Astrocyte (in vitro differentiated cells and primary cell): ENCODE measurements at regions not wholly inside any gene's neighbourhood (a gene's known extent, or its start where the extent isn't known, plus 50 kb on each side); places are given as distances from the start of the nearest gene placed in this dataset.
A peak's percentile ranks its signal among the peaks of the same experiment; 100 is the strongest.
"Not testable (repeated sequence)": the region's sequence is repeated elsewhere in the genome, so short reads cannot be mapped to it uniquely, and the experiment has no call there.

Experiments used
- DNase-seq: peaks from one replicate; pipeline ENCODE4 v3.0.0-alpha.2; 2010; ENCODE audit warnings: low read depth
- FAIRE-seq: peaks from 2 replicates; lab custom pipeline; 2011; peaks lifted over from hg19 to GRCh38; lab: Jason Lieb, UNC
- H2AFZ ChIP-seq: 2 replicates; pipeline ENCODE4 v1.6.0; 2012; ENCODE audit warnings: low read depth, low read length, inconsistent platforms
- H3K27ac ChIP-seq: 2 replicates; pipeline ENCODE4 v1.5.1; 2011; ENCODE audit warnings: low read depth, low read length, inconsistent platforms
- H3K27me3 ChIP-seq: 2 replicates; pipeline ENCODE4 v1.6.0; 2011; ENCODE audit warnings: low read length, inconsistent platforms; ENCODE audit not compliant: insufficient read depth
- H3K36me3 ChIP-seq: 2 replicates; pipeline ENCODE4 v1.5.1; 2011; ENCODE audit warnings: low read length, inconsistent platforms; ENCODE audit not compliant: insufficient read depth
- H3K4me1 ChIP-seq: 2 replicates; pipeline ENCODE4 v1.5.1; 2011; ENCODE audit warnings: low read length, inconsistent platforms; ENCODE audit not compliant: insufficient read depth
- H3K4me2 ChIP-seq: 2 replicates; pipeline ENCODE4 v1.6.0; 2012; ENCODE audit warnings: low read length, inconsistent platforms
- H3K4me3 ChIP-seq: 2 replicates; pipeline ENCODE4 v1.5.1; 2011; ENCODE audit warnings: low read depth, mild to moderate bottlenecking, low read length, inconsistent platforms; ENCODE audit not compliant: insufficient read depth
- H3K79me2 ChIP-seq: 2 replicates; pipeline ENCODE4 v1.6.0; 2012; ENCODE audit warnings: mild to moderate bottlenecking, low read length, inconsistent platforms; ENCODE audit not compliant: insufficient read depth
- H3K9ac ChIP-seq: 2 replicates; pipeline ENCODE4 v1.6.0; 2012; ENCODE audit warnings: mild to moderate bottlenecking, low read length, inconsistent platforms
- H3K9me3 ChIP-seq: 2 replicates; pipeline ENCODE4 v1.5.1; 2012; ENCODE audit warnings: low read depth, mild to moderate bottlenecking, low read length, inconsistent platforms; ENCODE audit not compliant: insufficient read depth
- H4K20me1 ChIP-seq: 2 replicates; pipeline ENCODE4 v1.6.0; 2012; ENCODE audit warnings: low read length, inconsistent platforms; ENCODE audit not compliant: insufficient read depth
- H3K27ac Mint-ChIP-seq: one replicate; pipeline ENCODE4 v1.8.0; 2021; ENCODE audit warnings: mild to moderate bottlenecking, mixed read lengths; ENCODE audit not compliant: unreplicated experiment
- H3K27me3 Mint-ChIP-seq: one replicate; pipeline ENCODE4 v1.8.0; 2021; ENCODE audit warnings: low read depth, mixed read lengths; ENCODE audit not compliant: unreplicated experiment
- H3K36me3 Mint-ChIP-seq: one replicate; pipeline ENCODE4 v1.8.0; 2021; ENCODE audit warnings: low read depth, mixed read lengths; ENCODE audit not compliant: unreplicated experiment
- H3K4me1 Mint-ChIP-seq: one replicate; pipeline ENCODE4 v1.8.0; 2021; ENCODE audit warnings: low read depth, mixed read lengths; ENCODE audit not compliant: unreplicated experiment
- H3K4me3 Mint-ChIP-seq: one replicate; pipeline ENCODE4 v1.8.0; 2021; ENCODE audit warnings: mild to moderate bottlenecking, moderate library complexity, mixed read lengths; ENCODE audit not compliant: unreplicated experiment
- H3K9me3 Mint-ChIP-seq: one replicate; pipeline ENCODE4 v1.8.0; 2021; ENCODE audit warnings: mild to moderate bottlenecking, mixed read lengths; ENCODE audit not compliant: unreplicated experiment
- EZH2 ChIP-seq: IDR thresholded peaks from 2 replicates; pipeline ENCODE4 v1.6.1; 2012; ENCODE audit warnings: mild to moderate bottlenecking, low read length, inconsistent platforms; ENCODE audit not compliant: insufficient read depth
- TF ChIP-seq, protein P1 (sequence below): IDR thresholded peaks from 2 replicates; pipeline ENCODE4 v1.5.1; 2011; ENCODE audit warnings: low read depth, mild to moderate bottlenecking, inconsistent platforms, low read length, moderate library complexity; ENCODE audit not compliant: insufficient read depth

DNA sequence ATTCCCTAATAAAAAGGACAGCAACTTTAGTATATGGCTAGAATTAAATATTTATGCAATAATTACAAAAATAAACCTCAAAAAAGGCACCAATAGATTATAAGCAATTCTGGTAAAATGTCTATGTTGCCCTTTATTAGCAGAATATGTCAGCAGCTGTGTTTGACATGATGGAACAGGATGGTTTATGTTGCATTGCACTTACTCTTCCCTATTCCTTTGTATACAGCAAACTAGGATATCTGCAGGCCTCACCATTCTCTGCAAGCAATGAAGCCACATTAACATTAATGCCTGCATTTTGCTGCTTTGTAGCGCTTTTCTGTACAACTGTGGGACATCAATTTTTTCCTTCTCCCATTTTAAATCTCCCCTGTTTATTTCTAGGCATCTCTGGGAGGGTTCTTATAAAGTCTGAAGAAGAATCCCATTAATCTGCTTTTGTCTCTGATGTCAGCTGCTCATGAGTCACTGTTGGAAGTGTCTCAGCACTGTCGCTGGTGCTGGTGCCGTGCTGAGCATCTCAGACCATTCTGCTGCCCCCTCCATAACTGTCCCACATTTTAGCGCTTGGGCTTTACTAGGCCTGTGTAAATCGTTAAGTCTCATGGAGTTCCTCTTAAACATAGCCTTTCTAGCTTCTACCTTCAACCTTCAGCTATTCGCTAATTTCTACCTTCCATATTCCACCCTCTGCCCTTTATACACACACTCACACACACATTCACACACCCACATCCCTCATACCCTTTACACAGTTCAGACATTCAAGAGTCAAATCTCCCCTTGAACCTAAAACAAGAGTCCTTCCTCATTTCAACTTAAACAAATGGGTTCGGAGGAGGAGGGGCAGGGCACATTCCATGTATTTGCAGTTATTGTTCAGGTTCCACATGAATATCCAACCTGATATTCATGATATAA is 64.4 kb upstream of the TRHDE start:
- no peaks in the 10 kb centered on the region for H3K27me3 Mint-ChIP-seq
- no peak for TF ChIP-seq EZH2
- TF ChIP-seq, protein P1, sequence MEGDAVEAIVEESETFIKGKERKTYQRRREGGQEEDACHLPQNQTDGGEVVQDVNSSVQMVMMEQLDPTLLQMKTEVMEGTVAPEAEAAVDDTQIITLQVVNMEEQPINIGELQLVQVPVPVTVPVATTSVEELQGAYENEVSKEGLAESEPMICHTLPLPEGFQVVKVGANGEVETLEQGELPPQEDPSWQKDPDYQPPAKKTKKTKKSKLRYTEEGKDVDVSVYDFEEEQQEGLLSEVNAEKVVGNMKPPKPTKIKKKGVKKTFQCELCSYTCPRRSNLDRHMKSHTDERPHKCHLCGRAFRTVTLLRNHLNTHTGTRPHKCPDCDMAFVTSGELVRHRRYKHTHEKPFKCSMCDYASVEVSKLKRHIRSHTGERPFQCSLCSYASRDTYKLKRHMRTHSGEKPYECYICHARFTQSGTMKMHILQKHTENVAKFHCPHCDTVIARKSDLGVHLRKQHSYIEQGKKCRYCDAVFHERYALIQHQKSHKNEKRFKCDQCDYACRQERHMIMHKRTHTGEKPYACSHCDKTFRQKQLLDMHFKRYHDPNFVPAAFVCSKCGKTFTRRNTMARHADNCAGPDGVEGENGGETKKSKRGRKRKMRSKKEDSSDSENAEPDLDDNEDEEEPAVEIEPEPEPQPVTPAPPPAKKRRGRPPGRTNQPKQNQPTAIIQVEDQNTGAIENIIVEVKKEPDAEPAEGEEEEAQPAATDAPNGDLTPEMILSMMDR, result no peak
- Histone ChIP-seq H3K9me3 (no peaks in the 10 kb centered on the region), H3K9ac (no peak overlapping the region), H3K27me3 (no peaks in the 10 kb centered on the region), H3K36me3 (no peaks in the 10 kb centered on the region), H3K4me2 (no peak overlapping the region), H4K20me1 (no peaks in the 10 kb centered on the region), H3K4me3 (no peak overlapping the region), H3K79me2 (no peaks in the 10 kb centered on the region), H2AFZ (no peak overlapping the region), H3K4me1 (no peaks in the 10 kb centered on the region), H3K27ac (no peak overlapping the region)
- peaks cover 2% of the 10 kb centered on the region for H3K4me1 Mint-ChIP-seq
- DNase-seq (peak; percentile 11), FAIRE-seq (no peak)
- H3K4me3 Mint-ChIP-seq, result no peak overlapping the region
- H3K27ac Mint-ChIP-seq, result no peak overlapping the region
- no peaks in the 10 kb centered on the region for H3K36me3 Mint-ChIP-seq
- H3K9me3 Mint-ChIP-seq, result no peaks in the 10 kb centered on the region

DNA sequence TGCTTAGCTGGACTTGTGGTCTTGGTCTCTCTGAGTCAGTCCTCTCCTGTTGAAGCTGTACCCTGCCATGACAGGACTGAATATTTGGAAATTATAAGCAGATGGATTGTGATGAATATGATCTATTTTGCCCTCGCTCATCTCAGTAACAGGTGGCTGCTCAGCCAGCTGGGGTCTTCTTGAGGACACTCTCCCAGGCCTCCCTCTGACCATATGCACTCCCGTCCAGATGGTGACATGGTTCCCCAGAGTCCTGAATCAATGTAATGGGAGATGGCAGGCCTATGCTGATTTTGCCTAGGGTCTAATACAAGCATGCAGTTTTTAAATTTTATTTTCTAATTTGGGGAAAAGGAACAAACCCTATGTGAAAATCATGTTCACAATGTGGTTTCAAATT is 63.1 kb upstream of the TRHDE start:
- Mint-ChIP-seq H3K4me3 (no peak overlapping the region), H3K27ac (no peak overlapping the region), H3K9me3 (no peaks in the 10 kb centered on the region), H3K27me3 (no peaks in the 10 kb centered on the region), H3K36me3 (no peaks in the 10 kb centered on the region), H3K4me1 (peaks cover 2% of the 10 kb centered on the region)
- no peak overlapping the region for H3K27ac ChIP-seq
- H3K4me1 ChIP-seq, result no peaks in the 10 kb centered on the region
- H3K79me2 ChIP-seq, result no peaks in the 10 kb centered on the region
- no peak overlapping the region for H2AFZ ChIP-seq
- no peak for TF ChIP-seq EZH2
- TF ChIP-seq, protein P1, result no peak
- no peak overlapping the region for H3K4me2 ChIP-seq
- DNase-seq (no peak), FAIRE-seq (no peak)
- H3K9ac ChIP-seq, result no peak overlapping the region
- H3K9me3 ChIP-seq, result no peaks in the 10 kb centered on the region
- H4K20me1 ChIP-seq, result no peaks in the 10 kb centered on the region
- no peaks in the 10 kb centered on the region for H3K27me3 ChIP-seq
- H3K4me3 ChIP-seq, result no peak overlapping the region
- H3K36me3 ChIP-seq, result no peaks in the 10 kb centered on the region

DNA sequence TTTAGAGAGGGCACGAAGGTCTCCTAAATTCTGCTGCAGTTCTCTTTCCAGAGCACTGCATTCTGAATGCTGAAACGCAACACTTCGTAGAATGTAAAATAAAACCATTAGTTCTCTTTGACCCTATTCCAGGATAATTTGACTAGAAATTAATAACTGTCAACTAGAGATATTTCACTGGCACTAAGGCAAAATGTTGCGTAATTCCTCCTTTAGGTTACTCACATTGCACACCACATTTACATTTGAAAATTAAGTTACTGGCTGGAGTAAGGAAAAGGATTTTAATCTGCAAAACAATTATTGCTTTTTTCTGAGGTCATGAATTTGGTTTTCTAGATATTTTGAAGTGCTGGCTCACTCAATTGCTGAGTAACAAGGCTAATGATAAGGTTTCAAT is 58.0 kb upstream of the TRHDE start:
- H3K4me1 ChIP-seq, result no peaks in the 10 kb centered on the region
- no peaks in the 10 kb centered on the region for H4K20me1 ChIP-seq
- Mint-ChIP-seq H3K27ac (no peak overlapping the region), H3K9me3 (no peaks in the 10 kb centered on the region), H3K4me3 (no peak overlapping the region), H3K27me3 (no peaks in the 10 kb centered on the region), H3K36me3 (no peaks in the 10 kb centered on the region), H3K4me1 (no peaks in the 10 kb centered on the region)
- FAIRE-seq (no peak), DNase-seq (peak; percentile 30)
- no peak overlapping the region for H3K27ac ChIP-seq
- no peaks in the 10 kb centered on the region for H3K36me3 ChIP-seq
- H3K9me3 ChIP-seq, result no peaks in the 10 kb centered on the region
- no peak overlapping the region for H3K4me3 ChIP-seq
- no peak overlapping the region for H2AFZ ChIP-seq
- no peak overlapping the region for H3K4me2 ChIP-seq
- H3K79me2 ChIP-seq, result no peaks in the 10 kb centered on the region
- no peaks in the 10 kb centered on the region for H3K27me3 ChIP-seq
- TF ChIP-seq, protein P1, result no peak
- H3K9ac ChIP-seq, result no peak overlapping the region

DNA sequence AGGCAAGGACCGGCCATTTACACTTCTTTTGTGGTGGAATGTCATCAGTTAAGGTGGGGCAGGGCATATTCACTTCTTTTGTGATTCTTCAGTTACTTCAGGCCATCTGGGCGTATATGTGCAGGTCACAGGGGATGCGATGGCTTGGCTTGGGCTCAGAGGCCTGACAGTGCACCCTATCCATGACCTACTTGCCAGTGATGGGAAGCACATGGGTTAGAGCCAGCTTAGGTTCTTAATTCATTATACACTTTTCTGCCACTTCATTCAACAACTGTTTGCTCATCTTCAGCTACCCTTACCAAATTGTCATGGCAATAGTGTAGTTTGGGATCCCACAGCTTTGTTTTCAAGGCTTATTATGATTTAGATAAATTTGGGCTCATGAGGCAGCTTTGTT is 56.9 kb upstream of the TRHDE start:
- not testable (repeated sequence) for H4K20me1 ChIP-seq, H3K4me3 ChIP-seq, H2AFZ ChIP-seq, H3K9me3 ChIP-seq, H3K79me2 ChIP-seq, H3K4me3 Mint-ChIP-seq, H3K27ac ChIP-seq, H3K4me1 ChIP-seq, H3K27ac Mint-ChIP-seq, H3K36me3 Mint-ChIP-seq, H3K4me2 ChIP-seq, H3K9ac ChIP-seq, DNase-seq, H3K27me3 Mint-ChIP-seq, H3K9me3 Mint-ChIP-seq, H3K36me3 ChIP-seq, H3K4me1 Mint-ChIP-seq, H3K27me3 ChIP-seq, FAIRE-seq
